EL (cell line): ENCODE measurements at regions not wholly inside any gene's neighbourhood (a gene's known extent, or its start where the extent isn't known, plus 50 kb on each side); places are given as distances from the start of the nearest gene placed in this dataset.
"Not testable (repeated sequence)": the region's sequence is repeated elsewhere in the genome, so short reads cannot be mapped to it uniquely, and the experiment has no call there.

Experiments
- DNase-seq: peaks from one replicate; pipeline ENCODE4 v3.0.0-alpha.2; 2016

DNA sequence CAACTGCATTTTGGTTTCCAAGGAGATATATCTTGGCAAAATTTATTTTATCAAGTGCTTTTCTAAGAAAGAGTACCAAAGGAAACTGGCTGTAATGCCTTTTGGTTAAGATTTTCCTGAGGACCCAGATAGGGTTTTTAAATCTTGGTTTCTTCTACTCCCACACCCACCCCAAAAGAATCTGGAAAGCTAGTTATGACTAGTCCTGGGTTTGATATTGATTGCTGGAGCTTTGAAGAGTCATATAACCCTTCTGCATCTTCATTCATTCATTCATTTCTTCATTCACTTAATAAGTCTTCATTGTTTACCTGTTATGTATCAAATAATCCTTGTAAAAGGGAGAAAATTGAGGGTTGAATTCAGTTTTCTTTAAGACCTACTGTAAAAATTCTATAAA lies 425.2 kb downstream of the PCNX1 start:
- no peak for DNase-seq

GRCh38 chr14:71333705-71334104 lies 426.4 kb downstream of the PCNX1 start:
- DNase-seq, result no peak

DNA sequence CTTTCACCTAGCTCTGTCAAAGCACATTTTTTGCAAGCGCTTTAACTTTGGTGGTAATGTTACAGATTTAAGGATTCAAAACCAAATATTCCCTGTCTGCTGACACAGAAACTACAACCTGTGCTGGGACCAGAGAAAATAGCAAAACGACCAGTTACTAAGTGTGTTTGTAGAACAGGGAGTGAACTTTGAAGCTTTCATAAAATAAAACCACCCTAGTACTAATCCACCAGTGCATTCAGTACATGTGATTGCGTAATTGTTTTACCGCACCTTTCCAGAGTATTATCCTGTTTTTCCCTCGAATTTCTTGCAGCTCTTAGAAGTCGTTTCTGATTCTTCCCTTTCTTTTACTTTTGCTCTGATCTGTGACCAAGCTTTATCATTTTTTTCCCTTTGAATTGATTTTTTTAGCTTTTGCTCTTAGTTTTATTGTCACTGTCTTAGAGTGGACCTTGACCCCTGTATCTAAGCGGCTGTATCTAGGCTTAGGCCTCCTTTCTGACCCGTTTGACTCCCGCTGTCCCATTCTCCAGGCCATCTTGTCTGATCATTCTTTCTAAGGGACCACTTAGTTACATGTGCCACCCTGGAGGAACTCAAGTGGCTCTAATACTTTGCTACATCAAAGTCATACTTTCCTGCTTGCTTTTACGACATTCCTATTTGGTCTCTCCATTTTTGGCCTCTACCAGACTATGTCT lies 429.4 kb downstream of the PCNX1 start:
- DNase-seq, result no peak

GRCh38 chr14:71338153-71338552 lies 430.9 kb downstream of the PCNX1 start:
- DNase-seq, result no peak

DNA sequence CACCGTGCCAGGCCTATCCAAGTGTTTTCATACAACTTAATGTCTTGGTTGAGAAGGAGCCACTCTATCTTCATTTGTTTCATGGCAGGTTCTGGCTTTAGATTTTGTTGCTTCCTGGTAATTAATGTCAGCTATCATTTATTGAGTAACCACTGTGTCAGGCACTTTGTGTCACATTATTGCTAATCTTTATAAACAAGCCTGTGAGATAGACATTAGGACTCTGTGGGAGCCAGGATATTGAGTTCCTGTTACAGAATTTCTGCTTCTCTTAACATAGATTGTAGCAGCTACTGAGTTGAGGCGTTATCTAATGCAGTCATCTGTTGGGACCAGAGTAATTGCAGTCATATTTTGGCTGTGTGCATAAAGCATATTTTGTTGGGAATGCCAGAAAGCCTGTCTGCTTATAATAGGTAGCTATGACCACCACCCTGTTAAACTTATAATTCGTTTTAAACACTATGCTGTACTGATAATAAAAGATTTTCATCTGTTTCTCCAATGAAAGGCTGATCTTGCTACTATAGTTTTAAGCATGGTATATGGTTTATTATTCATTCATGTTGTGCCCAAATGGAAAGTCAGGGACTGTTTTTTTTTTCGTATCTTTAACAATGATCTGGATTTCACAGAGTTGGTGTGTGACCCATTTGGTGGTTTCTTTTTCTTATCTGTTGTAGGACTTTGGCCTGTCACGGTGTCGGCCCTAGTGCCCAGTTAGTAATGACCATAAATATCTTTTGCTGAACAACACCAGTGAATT lies 432.6 kb downstream of the PCNX1 start:
- DNase-seq, result no peak

DNA sequence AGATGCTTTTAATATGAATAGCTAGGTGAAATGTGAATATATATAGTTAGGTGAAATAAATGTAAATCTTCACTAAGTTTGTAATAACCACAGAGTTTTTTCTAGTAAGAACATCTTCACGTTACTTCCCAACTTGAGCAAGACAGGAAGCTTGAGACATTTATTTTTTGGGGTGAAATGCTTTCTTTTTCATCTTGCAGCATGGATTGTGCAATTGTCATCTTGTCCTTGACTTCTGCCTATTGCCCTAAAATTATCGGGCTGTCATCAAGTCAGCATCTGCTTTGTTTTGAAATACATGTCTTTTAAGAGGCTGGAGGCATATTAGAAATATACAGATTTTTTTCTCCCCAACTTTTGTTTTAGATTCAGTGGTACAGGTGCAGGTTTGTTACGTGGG lies 433.9 kb downstream of the PCNX1 start:
- no peak for DNase-seq

DNA sequence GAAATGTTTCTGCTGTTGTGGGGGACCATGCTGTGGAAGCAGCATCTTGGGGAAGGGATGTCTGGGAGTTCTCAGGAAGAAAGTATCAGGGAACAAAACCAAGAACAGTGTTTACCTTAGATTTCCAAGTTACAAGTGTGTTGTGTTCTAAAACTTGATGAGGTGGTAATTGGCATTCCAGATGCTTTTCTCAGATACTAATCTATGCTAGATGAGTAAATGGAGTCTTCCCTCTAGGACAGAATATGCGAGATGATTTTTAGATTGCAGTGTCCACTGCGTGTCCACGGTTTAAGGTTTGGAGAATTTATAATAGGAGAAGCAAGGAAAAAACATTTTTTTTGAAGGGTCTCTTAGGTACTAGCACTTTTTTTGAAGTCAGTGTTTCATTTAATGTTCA lies 436.5 kb downstream of the PCNX1 start:
- no peak for DNase-seq

GRCh38 chr14:71344506-71344905 lies 437.2 kb downstream of the PCNX1 start:
- no peak for DNase-seq

DNA sequence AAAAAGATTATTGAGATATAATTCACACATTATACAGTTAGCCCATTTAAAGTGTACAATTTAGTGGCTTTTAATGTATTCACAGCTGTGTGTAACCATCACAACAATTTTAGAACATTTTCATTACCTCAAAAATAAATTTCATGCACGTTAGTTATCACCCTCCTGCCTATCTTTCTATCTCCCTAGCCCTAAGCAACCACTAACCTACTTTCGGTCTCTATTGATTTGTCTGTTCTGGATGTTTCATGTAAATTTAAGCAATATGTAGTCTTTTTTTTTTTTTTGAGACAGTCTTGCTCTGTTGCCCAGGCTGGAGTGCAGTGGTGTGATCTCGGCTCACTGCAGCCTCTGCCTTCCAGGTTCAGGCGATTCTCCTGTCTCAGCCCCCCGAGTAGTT lies 439.4 kb downstream of the PCNX1 start:
- no peak for DNase-seq

DNA sequence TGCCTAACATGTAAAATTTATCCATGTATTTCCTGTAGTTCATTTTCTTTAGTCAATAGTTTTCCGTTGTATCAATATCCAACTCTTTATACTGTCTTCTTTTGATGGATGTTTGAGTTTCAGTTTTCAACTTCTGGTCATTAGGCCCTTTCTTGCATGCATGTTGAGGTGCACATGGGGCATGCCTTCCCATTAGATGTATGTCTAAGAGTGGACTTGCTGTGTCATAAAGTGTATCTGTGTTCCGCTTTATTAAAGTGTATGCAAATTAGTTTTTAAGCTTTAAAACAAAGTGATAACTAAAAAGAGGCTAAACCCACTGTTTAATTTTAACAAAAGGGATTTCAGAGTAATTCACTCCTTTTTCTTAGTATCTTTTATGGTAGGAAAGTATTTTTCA lies 441.1 kb downstream of the PCNX1 start:
- no peak for DNase-seq

GRCh38 chr14:71348817-71349216 lies 441.6 kb downstream of the PCNX1 start:
- no peak for DNase-seq

DNA sequence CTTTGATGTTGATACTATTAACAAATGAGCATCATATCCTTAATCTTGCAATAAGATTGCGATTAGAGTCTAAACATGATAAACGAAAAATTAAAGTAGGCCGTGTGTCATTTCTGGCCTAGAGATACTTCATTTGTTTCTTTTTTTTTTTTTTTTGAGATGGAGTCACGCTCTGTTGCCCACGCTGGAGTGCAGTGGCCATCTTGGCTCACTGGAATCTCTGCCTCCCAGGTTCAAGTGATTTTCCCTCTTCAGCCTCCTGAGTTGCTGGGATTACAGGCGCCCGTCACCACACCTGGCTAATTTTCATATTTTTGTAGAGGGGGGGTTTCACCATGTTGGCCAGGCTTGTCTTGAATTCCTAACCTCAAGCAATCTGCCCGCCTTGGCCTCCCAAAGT lies 446.9 kb downstream of the PCNX1 start:
- no peak for DNase-seq

- peak; percentile 21 for DNase-seq
These were observed 447.5 kb downstream of the PCNX1 start for GRCh38 chr14:71354801-71355200.

- DNase-seq, result peak; percentile 28
These were observed 448.3 kb downstream of the PCNX1 start for GRCh38 chr14:71355324-71356201.

DNA sequence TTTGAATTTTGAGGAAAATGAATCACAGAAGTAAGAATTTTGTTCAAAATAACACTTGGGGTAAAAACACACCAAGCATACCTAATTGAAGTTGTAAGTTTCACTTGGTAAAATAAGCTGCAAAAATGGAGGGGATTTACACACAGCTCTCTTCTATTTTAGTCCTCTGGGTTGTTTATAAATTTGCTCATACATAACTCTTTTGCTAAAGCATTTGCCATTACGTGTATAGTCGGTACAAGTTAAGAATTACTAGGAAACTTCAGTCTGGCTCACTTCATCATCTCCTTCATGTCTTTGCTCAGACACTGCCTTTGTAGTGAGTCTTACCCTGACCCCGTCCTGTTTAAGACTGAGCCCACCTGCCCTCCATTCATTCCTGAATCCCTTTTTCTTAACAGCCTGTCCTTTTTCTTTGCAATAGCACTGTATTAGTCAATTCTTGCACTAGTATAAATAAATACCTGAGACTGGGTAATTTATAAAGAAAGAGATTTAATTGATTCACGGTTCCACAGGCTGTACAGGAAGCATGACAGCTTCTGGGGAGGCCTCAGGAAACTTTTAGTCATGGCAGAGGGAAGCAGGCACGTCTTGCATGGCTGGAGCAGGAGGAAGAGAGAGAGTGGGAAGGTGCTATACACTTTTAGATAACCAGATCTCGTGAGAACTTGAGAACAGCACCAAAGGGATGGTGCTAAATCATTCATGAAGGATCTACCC lies 451.1 kb downstream of the PCNX1 start:
- DNase-seq, result no peak

GRCh38 chr14:71358932-71359421 lies 451.7 kb downstream of the PCNX1 start:
- DNase-seq, result not testable (repeated sequence)

DNA sequence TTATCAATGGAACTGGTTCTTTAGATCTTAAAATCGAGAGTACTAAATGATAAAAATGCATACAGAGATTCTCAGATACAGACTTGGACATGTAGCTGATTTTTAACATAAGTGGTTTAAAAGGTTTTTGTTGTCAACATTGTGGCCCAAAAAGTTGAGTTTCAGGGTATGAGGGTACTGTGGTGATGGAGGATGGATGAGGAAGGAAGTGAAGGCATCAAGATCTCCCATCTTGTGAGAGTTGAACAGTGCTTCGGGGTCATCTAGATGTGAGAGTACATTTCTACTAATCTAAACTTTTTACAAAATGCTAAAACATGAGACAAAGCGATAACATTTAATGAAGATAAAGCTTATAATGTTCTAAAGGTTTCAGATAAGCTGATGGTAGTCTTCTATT lies 452.6 kb downstream of the PCNX1 start:
- DNase-seq, result no peak

DNA sequence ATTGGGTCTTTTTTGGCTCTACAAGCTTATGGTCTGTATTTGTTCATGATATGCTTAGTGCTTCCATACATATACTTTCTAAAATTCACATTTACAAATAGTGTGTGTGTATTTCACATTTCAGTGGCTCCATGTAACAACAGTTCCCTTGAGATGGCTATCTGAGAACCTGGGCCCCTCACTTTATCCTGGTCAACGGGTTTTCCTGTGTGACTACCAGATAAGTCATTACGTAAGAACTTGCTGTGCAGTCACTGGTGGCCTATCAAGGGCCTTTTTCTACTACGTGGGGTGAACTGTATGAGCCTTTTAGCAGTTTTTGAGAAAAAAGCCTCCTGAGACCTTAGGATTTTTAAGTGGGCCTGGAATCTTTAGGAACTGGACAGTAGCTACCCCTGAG lies 454.1 kb downstream of the PCNX1 start:
- peak; percentile 49 for DNase-seq

DNA sequence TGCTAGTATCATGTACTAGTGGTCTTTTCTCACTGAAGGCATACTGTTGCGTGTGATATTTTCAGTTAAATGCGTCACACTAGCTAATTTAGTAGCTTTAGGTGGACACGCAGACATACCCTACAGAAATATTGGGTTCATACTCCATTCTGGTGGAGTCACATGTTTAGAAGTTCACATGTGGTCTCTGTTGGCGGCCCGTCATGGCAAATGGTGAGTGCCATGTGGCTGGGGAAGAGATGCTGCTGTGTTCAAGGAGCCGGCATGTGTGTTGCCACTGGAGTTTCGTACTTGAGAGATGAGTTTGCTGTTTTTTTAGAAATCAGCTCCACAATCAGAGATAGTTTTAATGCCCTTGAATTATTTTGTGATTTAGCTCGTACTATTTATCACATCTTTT lies 454.6 kb downstream of the PCNX1 start:
- no peak for DNase-seq

DNA sequence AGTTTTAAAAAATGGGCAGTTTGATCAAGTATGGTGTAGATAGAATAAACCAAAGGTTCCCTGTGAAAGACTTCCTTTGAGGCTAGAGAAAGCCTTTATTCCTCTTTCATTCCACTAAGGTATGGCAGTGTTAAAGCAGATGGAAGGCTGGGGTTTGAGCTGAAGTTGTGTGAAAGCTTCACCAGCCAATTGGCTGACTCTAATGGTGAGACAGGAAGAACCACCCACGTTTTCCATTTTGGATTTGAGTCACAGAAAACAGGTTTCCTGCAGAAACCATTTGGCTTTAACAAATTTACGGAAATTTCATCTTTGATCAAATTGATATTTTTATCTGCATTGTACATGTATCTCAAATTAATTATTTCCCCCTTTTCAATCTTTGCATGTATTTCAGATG lies 455.0 kb downstream of the PCNX1 start:
- no peak for DNase-seq

DNA sequence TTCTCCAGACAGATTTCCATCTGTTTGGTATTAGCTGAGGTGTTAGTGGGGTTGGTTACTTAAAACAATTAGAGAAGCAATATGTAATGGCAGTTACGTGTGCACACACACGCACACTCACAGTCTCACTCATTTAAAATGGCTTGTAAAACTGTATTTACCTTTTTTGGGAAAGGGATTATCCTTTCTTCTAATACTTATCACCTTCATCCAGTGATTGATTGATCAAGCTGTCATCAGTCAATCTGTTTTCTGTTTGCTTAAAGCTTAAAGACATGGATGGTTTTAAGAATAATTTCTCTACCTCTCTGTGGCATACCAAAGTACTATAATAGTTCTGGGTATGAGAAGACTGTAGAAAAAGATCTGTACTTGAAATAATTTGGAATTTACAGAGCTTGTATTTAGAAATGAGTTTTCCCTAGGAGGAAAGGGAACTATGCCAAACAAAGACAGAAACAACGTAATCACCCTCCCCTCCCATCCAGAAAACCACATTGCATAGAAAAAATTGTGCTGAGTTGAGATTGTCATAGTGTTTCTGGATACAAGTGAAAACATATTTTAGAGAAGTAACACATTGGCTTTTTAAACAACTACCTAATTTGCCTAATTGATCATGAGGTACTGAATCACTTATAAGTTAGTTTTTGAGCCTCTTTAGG lies 455.8 kb downstream of the PCNX1 start:
- peak; percentile 48 for DNase-seq
